Ovary (tissue), 3 donors: ENCODE measurements at regions not wholly inside any gene's neighbourhood (a gene's known extent, or its start where the extent isn't known, plus 50 kb on each side); places are given as distances from the start of the nearest gene placed in this dataset.

Source experiments
- EP300 ChIP-seq: sonication (generic); formaldehyde crosslinking; IDR thresholded peaks from one replicate; pipeline ENCODE4 v1.6.1; 2017; ENCODE audit warnings: antibody characterized with exemption
- POLR2A ChIP-seq: fragments of 450-650 bp; IDR thresholded peaks from one replicate; pipeline ENCODE4 v1.6.1; 2017; ENCODE audit warnings: antibody characterized with exemption, mild to moderate bottlenecking, moderate library complexity
- TF ChIP-seq, protein P1 (sequence below), 3 donors: fragments of 450-650 bp in 2 of 3; fragments of 200-600 bp in 1 of 3; IDR thresholded peaks; one replicate each; pipeline versions ENCODE4 v1.5.1 to v1.8.0; 2016 to 2022; ENCODE audit warnings: antibody characterized with exemption in 3 of 3, mild to moderate bottlenecking in 1 of 3
- donor health status: DM: no; HTN: no; CAD: no.

DNA sequence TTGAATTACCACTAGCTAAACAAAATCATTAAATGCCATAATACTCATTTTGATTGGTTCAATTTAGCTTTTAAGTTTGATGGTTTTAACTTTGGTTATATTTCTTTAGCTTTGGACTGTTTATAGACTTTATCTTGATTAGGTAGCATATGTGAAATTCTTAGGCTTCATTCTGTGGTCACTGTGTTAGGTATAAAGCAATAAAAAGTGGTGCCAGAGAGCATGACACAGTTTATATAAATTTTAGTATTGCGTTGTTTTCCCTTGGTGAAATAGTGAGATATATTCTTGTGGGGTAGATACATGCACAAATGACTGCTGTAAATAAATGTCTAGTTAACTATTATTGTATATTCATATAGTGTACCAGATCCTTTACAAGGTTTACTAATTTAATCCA lies 474.2 kb upstream of the GRID2 start:
- TF ChIP-seq, protein P1, sequence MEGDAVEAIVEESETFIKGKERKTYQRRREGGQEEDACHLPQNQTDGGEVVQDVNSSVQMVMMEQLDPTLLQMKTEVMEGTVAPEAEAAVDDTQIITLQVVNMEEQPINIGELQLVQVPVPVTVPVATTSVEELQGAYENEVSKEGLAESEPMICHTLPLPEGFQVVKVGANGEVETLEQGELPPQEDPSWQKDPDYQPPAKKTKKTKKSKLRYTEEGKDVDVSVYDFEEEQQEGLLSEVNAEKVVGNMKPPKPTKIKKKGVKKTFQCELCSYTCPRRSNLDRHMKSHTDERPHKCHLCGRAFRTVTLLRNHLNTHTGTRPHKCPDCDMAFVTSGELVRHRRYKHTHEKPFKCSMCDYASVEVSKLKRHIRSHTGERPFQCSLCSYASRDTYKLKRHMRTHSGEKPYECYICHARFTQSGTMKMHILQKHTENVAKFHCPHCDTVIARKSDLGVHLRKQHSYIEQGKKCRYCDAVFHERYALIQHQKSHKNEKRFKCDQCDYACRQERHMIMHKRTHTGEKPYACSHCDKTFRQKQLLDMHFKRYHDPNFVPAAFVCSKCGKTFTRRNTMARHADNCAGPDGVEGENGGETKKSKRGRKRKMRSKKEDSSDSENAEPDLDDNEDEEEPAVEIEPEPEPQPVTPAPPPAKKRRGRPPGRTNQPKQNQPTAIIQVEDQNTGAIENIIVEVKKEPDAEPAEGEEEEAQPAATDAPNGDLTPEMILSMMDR (IDR thresholded peaks at IDR 0.05) = no peak
- TF ChIP-seq POLR2A = no peak
- TF ChIP-seq EP300 = no peak
